NCI-H524 treated with DMSO at 0.1 percent for 48 hours (cell line): ENCODE measurements at regions not wholly inside any gene's neighbourhood (a gene's known extent, or its start where the extent isn't known, plus 50 kb on each side); places are given as distances from the start of the nearest gene placed in this dataset.

Experiments
- DNase-seq: peaks from one replicate; lab custom pipeline; 2025; lab: John Stamatoyannopoulos, UW

DNA sequence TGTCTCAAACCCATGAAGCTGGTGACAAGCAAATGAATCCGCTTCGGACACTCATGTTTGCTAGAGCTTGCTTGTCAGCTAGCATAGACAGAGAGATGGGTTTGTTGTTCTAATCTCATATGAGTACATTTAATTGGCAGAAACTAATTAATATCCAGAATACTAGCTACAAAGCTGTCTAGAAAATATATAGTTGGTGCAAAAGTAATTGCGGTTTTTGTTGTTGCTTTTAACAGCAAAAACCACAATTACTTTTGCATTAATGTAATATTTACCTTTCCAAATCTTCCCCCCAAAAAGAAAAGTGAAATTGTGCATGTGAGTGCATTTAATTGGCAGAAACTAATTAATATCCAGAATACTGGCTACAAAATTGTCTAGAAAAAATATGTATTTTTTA lies 1115.2 kb downstream of the TDRD15 start:
- no peak for DNase-seq

DNA sequence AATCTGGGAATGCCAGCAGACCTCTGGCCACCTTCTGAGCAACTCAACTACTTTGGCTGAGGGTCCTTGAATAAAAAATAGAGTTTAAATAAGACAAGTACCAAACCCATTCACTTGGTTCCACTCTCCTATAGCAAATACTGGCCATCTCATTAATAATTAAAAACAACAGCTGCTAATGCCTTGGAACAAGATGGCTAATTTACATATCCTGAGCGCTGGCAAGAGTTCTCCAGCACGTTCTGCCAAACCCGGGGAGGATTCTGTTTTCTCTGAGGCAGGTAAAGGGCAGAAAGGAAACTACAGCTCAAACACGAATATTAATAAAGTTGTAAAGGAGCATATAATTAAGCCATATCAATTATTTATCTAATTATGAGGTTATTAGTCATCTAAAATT lies 1123.7 kb downstream of the TDRD15 start:
- DNase-seq, result peak; percentile 74

GRCh38 chr2:22248851-22249250 lies 1125.1 kb downstream of the TDRD15 start:
- DNase-seq, result no peak

GRCh38 chr2:22253171-22253570 lies 1129.4 kb downstream of the TDRD15 start:
- no peak for DNase-seq

GRCh38 chr2:22261165-22261564 lies 1123.8 kb upstream of the KLHL29 start:
- no peak for DNase-seq

DNA sequence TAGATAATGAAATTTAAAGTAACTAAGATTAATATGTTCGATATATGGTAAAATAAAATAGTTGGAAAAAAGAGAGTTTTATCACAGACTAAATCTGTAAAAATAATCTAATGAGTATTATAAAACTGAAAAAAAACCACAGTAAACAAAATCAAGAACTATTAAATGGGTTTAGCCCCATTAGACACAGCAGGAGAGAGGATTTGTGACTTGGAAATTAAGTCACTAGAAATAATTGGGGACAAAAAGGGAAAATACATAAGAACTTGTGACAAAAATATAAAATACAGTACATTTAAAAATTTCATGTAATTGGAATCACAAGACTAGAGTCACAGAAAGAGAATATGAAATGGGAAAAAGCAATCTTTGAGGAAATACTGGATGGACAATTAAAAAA lies 1114.6 kb upstream of the KLHL29 start:
- no peak for DNase-seq

- no peak for DNase-seq
Measured at GRCh38 chr2:22273853-22274252, 1111.1 kb upstream of the KLHL29 start.

DNA sequence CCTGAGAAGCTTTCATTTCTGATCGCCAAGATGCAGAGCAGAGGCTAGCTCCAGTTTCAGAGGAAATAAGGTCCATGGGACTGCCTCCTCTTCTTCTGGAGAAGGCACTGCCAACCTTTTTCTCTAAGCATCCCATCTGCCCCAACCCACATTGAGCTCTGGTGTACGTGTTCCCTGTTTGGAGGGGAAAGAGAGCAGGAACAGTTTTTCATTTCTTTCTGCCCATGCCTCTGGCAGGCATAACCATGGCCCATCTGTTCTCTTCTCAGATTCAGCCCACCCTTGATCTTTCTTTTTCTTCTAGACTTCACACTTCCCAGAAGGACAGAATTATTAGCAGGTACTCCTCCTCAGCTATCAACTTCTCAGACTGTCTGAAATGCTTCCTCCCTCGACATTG lies 1110.3 kb upstream of the KLHL29 start:
- no peak for DNase-seq

- no peak for DNase-seq
Measured at GRCh38 chr2:22276696-22277095, 1108.3 kb upstream of the KLHL29 start.

DNA sequence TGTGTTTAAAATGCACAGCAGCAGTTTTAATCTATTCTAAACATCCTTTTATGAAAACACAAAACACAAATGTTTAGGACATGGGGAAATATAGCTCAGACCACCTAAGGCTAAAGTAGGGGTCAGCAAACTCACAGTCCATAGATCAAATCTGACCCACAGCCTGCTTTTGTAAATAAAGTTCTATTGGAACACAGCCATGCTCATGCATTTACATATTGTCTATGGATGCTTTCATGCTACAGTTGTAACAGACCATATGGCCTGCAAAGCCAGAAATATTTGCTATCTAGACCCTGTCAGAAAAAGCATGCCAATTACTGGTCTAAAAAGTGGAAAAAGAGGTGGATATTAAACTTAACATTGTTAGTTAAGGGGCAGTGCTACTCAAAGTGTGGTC lies 1105.4 kb upstream of the KLHL29 start:
- no peak for DNase-seq

GRCh38 chr2:22281033-22281432 lies 1103.9 kb upstream of the KLHL29 start:
- no peak for DNase-seq

DNA sequence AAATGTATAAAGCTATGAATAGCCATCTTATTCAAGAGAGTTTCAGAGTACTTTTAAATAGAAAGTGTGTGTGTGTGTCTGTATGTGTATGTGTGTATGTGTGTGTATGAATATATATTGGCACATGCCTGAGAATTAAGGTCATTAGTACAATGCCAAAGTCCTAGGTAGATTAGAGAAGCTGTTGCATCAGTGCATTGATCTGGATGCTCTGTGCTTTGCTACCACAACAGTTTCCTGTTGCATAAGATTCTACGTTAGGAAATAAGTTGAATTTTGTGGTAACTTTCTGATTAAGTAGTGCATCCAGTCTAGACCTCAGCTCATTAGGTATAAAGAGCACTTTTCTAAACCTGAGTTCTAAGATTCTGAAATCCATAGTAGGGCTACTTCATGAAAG lies 1102.8 kb upstream of the KLHL29 start:
- no peak for DNase-seq

DNA sequence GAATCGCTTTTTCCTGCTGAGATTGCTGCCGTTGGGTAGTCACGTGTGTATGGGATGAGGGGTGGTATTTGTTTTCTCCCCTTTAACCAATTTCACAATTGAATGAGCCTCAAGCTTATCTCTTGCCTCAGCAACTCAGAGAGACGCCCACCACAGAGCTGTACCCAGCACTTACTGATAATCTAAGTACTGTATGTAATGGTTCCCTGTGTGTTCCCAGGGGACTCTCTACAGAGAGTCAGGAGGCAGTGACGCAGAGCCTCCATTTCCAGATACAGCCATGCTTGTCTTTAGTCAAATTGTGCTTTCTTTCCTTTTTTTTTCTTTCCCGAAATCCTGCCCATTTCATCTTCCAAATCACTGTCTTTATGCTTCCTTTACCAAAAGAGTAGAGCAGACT lies 1102.1 kb upstream of the KLHL29 start:
- no peak for DNase-seq

- DNase-seq, result no peak
Measured at GRCh38 chr2:22283436-22283835, 1101.5 kb upstream of the KLHL29 start.

- no peak for DNase-seq
Measured at GRCh38 chr2:22290302-22290701, 1094.7 kb upstream of the KLHL29 start.

- DNase-seq, result no peak
Measured at GRCh38 chr2:22290909-22291473, 1094.0 kb upstream of the KLHL29 start.

- DNase-seq, result no peak
Measured at GRCh38 chr2:22301228-22301627, 1083.8 kb upstream of the KLHL29 start.

DNA sequence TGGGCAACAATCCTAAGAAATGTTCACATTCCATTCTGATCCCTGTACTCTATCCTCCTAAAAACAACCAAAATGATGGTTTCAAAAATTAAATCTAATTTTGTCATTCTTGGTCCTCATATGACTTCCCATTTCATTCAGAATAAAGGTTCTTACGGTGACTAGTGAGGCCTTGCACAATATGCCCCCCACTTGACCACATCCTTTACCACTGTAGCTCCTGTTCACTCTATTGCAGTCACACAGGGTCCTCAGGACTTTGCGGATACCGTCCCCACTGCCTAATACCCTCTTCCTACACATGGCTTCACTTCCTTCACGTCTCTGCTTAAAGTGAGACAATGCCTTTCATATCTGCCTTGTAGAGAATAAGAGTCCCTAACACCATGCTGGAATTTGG lies 1058.7 kb upstream of the KLHL29 start:
- DNase-seq, result no peak

- DNase-seq, result peak; percentile 84
Measured at GRCh38 chr2:22329211-22330154, 1055.5 kb upstream of the KLHL29 start.

DNA sequence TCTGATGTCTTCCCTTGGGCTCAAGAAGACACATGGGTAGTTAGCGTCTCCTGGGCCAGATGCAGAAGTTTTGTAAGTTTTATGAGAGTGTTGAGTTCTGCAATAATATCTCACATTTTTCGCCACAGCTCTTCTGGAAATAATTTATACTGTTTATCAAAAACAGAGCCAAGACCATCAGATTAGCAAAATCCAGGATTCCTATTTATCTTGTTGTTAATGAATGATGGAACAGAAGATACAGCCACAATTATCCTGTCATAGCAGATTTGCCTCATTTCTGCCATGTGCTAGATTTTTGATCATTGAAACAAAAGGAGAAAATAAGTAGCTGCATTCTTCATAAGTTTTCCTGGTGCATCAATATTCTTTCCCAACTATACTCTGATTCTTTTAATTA lies 1048.6 kb upstream of the KLHL29 start:
- DNase-seq, result no peak

GRCh38 chr2:22340716-22341115 lies 1044.3 kb upstream of the KLHL29 start:
- DNase-seq, result no peak

- DNase-seq, result no peak
Measured at GRCh38 chr2:22347306-22347705, 1037.7 kb upstream of the KLHL29 start.

- no peak for DNase-seq
Measured at GRCh38 chr2:22350621-22351020, 1034.4 kb upstream of the KLHL29 start.
